Activated T-cell treated with anti-CD3 and anti-CD28 coated beads for 1 hour (primary cell): ENCODE measurements at regions not wholly inside any gene's neighbourhood (a gene's known extent, or its start where the extent isn't known, plus 50 kb on each side); places are given as distances from the start of the nearest gene placed in this dataset.

Experiments
- DNase-seq: peaks from one replicate; pipeline ENCODE4 v3.0.0-alpha.2; 2020; ENCODE audit warnings: low read depth

DNA sequence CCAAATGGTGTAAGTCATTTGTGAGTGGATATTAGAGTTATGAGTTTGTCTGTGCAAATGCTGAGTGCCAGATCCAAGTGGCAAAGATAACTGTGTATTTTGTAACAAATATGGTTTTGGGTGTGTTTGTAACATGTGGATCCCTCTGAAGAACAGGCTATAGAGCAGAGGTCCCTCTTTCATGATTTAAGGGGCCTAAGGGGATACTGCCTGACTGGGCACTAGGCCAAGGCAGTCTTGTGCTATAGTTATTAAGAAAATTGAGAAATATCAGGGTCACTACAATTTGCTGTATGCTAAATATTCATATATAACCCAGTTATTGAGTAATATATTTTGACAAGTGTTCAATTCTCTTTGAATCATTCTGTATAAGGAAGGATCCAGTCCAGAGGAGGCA, 555.6 kb upstream of the RGMA start:
- DNase-seq = no peak

DNA sequence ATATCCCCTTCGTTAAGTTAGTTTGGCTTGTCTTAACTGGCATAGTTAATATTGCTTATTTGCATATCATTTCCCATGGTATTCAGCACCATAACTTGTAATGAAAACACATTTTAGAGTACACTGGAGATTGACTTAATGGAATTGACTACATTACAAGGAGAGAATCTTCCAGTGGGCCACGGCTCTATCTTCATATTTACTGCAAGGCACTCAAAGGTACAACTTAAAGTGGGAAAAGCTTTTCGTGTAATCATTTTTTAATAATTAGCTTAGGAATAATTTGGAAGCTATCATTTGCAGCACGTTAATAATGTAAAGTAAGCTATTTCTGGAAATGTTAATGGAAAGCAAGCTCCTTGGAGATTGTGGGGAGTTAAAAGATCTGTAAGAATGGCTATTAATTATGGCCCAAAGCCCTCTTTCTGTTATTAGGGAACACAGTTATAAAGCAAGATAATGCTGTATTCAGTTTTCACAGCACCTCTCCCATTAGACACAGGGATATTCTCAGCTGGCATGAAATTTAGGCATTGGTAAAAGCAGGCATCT, 551.5 kb upstream of the RGMA start:
- no peak for DNase-seq

DNA sequence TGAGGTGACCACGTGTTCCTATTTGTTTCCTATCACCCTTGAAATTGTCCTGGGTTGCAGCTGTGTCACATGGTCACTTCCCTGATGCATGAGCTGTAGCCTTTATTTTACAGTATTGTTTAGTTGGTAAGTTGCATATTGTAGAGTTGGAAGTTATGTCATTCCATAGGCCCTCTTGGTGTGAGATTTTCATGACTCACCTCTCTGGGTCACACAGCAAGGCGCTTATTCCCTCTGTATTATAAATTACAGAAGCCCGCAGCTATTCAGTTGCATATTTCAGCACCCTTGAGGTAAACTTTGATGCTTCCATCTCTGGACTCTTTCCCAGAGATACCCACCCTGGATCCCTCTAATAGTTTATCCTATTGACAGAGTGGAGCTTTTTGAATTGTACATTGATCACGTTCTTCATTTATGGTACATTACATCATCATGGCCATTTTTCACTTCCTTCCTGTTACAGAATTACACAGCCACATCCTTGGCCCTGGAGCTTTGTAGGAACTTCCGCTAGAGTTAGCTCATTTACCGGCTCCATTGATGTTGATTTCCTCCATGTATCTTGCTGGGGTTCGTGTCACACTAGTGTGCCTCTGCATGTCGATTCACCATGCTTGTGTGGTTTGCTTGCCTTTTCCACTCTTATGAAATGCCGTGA, 543.1 kb upstream of the RGMA start:
- no peak for DNase-seq

DNA sequence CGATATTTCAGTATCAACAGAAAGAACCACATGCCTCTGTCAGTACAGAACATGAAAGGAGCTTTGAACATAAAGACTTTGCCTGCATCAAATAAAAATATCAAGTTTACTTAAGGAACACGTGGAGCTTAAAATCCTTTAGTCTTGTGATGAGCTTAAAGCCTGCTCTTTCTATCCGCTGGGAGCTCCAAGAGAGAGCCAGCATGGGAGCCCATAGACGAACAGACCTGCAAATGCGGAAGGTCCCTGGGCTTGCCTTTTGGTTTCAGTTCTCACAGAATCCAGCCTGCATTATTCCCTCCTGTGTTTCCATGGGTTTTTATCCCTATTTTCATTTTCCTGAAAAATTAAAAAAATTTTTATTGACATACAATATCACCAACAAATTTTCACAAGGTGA, 530.6 kb upstream of the RGMA start:
- no peak for DNase-seq

DNA sequence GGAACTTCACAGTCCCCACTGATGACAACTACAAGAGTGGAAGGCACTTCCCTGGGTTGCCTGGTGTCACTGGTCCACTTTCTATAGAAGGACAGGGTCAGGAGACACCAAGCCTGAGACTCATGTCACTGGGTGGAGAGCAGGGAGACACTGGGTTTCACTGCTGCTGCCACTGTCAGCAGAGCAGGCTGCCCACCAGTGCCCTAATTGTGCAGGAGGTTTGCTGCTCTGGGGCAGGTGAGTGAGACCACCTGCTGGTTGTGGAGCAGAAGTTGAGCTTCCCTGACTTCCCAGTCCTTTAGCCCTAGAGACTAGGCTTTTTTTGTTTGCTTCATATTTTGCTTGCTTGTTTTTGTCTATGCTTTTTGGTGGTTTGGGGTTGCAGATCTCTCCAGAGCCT, 528.4 kb upstream of the RGMA start:
- DNase-seq = no peak

DNA sequence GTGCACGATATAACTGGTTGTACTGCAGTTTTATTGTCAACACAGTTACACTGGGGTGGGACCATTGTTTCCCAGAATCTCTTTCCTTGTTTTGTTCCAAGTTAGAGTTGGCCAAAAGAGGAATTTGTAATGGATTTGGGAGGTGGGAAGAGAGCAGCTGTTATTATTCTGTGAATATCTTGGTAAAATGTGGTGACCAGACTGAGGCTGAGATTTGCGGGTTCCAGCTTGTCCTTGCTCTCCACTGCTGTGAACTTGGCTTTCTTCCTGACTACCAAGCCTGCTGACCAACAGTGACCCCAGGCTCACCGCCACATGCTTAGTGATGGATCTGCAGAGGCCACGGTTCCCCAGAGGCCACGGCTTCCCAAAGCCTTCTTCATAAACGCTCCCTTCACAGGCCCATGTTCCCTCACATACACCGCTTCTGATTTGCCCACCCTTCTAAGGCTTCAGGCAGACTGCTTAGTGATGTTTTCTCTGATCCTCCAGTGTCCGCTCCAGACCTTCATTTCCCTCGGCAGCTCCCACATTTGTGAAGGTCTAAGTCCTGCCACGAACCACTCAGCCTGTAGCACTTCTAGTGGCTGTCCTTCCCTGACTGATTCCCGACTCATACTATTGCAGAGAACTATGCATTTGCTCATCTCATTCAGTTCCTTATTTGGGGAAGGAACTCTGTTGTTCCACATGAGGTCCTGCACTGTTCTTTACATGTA, 525.5 kb upstream of the RGMA start:
- no peak for DNase-seq

DNA sequence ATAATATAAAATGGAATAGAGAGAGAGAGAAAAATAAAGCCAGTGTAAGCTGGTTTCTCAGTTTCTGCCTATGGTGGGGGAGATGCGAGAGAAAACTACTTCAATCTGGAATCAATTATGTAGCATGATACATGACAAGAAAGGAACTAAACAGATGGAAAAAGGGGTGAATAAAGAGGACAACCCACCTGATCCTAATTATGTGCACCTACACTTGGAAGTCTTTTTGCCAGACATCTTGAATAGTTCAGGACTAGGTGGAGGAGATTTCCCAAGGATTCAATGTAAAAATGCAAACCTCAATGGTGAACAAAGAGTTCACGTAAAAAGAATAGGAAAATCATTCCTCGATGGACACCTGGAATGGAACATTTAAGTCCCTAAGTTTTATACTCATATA, 524.4 kb upstream of the RGMA start:
- DNase-seq = no peak

DNA sequence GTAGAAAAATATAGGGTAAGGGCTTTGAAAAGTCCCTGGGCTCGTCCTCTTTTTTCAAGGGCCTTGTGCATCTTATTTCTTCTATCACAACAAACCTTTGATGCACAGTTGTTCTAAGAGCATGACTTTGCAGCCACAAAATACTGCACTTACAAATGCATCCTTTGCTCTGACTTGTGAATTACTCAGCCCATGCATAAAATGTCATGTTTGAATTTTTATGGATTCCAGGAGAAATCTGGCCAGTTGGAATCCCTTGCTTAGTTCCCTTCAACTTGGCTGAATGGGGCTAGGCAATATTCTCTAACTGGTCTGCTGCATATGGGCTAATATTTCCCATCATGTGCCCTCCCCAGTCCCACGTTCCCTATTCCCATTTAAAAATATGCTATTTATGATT, 523.9 kb upstream of the RGMA start:
- no peak for DNase-seq

DNA sequence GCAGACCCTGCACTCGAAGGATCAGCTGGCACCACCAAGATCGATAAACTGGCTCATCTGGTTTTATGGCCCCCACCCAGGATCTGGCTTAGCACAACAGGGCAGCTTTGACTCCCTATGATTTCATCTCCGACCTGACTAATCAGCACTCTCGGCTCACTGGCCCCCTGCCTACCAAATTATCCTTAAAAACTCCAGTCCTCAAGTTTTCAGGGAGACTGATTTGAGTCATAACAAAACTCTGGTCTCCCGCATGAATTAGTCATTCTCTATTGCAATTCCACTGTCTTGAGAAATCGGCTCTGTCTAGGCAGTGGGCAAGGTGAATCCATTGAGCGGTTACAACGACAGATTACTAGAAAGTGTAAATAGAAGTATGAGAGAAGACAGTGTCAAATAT, 521.9 kb upstream of the RGMA start:
- DNase-seq = no peak

DNA sequence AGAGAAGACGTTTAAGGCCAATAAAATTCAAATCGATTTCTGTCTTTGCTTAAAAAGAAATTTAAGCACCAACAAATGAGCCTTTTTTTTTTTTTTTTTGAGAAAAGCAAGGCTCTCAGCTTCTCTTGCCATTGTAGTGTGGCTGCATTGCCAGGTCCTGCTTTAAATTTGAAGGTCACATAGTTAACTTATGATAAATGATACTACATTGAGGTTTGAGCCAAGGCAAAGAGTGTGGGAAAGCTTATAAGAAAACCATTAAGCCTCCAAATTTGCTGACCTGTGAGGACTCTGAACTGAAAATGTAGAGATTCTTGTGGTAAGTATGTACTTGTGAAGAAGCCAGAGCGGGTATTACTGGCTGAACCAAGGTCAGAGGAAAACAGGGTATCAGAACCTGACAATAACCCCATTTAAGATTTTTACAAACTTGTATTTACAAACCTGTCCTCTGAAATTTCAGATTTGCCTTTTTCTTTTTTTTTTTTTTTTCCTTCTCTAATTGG, 519.7 kb upstream of the RGMA start:
- DNase-seq = no peak

DNA sequence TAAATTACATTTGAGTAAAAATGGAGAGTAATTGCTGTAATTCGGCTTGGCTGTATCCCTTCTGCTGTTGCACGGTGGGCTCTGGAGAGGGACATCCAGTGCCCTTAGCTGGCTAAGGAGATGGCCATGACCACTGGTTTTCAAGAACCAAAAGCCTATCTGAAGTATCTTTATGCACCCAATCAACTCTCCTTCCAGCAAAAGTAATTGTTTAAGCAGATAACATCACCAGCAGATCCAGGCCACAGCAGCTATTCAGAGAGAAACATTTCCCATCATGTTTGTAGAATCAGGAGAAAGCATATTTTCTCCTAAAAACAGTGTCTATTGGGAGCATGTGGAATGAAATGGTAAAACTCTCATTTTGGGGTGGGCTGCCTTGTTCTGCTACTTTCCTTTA, 514.5 kb upstream of the RGMA start:
- DNase-seq = no peak

DNA sequence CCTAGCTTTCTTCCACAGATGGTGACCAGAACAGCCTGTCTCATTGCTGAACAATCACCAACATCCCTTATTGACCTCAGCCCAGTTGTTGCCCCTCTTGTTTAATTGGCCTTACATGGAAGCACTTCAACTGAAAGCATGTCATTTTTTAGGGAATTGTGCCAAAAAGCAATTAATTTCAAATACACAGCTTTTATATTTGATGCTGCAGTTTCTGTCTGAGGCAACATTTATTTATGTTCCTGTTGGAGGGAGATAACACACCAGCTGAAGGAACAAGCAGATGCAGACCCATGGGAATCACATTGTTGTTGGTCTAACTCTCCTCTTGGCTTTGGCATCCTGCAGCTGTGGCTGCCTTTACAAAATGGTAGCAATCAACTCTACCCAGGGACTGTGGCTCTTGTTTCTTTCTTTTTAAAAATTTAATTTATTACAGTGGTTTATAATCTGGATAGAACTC, 498.1 kb upstream of the RGMA start:
- DNase-seq = no peak

DNA sequence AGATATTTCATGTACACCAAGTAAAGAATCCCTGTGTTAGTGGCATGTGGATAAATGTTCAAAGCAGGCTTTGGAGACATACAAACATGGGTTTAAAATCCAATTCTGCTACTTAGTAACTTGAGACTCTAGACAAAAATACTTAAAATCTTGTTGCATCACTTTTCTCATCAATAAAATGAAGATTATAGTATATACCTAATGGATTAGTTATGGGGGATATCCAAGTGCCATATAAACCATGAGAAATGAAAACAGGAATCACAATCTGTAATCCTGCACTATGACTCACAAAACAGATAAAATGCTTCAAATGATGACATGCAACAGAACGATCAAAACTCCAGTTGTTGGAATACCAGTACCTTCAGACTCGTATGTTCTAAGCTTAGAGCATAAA, 496.0 kb upstream of the RGMA start:
- no peak for DNase-seq

DNA sequence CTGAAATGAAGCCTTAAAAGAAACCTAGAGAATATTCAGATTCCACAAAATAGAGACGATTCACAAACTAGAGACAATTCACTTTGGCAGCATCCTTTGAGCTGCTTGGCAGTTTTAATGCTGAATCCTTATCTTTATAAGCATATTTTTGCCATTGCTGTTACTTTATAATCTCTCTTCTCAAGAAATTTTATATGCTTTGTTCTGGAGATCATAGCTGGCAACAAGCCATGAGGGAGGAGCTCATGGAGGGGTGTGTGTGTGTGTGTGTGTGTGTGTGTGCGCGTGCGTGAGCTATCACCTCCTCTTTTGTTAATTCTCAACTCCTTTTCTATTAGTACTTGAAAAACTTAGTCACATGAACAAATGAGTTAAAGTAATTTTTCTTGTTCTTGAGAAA, 495.0 kb upstream of the RGMA start:
- no peak for DNase-seq

DNA sequence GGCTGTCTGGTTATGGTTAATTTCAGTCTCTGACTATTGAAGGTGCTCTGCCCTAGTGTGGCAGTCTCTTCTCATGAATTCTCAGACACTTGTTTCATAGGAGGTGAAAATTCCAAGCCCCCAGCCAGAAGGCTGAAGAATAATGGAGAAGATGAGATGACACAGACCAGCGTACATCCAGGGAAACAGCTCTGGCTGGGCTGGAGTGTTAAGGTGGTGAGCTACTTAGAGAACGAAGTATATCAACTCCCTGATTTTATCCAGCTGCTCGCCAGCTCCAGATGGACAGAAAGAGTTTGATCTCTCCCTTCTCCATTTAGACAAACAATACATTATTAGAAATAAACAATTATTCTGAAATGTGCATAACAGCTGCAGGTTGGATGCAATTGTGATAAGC, 494.5 kb upstream of the RGMA start:
- DNase-seq = no peak

DNA sequence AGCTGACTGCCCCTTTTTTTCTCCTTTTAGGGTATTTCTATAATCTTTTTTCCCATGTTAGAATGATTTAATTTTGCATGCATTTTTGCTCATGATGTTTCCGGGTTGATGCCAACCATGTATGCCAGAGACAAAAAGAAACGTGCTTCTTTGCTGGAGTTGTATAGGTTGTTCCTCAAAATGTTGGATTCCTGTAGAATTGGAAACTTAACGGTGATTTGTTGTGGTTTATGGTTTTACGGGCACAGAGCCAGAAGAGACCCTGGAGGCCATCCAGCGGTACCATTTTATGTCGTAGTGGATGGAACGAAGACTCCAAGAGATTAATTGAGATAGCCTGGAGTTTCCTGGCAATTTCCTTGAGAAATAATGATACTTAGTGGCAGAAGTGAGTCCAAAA, 481.5 kb upstream of the RGMA start:
- DNase-seq = no peak

DNA sequence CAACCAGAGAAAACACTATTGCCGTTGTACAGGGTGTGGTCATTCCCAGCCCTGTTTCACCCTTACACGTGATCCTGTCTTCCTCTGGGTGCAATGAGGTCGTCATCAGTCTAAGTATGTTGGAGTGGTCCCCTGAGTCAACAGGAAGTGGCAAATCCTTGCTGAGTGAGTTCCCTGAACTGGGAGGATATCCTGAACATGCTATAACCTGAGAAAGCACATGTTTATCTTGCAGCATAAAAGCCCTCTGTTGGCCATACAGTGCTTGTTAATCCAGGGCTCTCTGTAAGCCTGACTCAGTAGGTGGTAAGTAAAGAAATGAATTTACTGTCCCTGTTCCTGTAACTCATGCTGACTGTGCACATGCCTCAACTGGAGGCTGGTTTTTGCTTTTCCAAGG, 477.8 kb upstream of the RGMA start:
- no peak for DNase-seq

DNA sequence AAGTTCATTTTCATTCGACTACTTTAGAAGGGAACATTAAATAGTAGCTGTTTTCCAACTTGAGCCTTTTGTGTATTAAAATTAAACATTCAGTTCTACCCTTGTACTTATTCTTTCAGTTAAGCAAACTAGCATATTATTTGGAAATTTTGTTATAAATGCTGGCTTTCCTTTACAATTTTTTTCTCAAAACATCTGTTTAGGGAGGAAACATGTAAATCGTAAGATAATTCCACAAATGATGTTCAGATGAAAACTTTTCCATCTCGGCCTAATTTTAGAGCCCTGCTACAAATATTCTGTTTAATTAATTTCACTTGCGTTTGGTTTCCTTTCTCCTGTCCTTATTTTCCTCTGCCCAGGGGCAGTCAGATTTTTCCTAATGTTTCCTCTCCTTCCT, 476.2 kb upstream of the RGMA start:
- DNase-seq = no peak

DNA sequence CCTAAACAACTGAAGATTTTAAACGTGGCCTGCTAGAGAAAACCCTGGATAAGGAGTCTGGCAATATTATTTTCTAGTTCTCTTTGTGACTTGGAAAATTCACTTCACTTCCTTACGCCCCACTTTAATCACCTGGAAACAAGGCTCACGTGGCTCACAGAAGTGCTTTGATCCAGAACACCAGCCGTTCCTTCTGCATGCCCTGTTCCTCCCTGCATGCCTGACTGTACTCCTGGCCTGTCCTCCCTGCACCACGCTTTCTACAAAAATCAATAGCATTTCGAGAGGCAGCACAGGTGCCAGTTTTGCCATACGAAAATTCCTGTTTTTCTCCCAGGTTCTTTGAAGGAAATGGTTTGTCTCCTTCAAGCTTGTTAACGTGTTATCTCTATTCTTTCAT, 474.2 kb upstream of the RGMA start:
- DNase-seq = no peak

DNA sequence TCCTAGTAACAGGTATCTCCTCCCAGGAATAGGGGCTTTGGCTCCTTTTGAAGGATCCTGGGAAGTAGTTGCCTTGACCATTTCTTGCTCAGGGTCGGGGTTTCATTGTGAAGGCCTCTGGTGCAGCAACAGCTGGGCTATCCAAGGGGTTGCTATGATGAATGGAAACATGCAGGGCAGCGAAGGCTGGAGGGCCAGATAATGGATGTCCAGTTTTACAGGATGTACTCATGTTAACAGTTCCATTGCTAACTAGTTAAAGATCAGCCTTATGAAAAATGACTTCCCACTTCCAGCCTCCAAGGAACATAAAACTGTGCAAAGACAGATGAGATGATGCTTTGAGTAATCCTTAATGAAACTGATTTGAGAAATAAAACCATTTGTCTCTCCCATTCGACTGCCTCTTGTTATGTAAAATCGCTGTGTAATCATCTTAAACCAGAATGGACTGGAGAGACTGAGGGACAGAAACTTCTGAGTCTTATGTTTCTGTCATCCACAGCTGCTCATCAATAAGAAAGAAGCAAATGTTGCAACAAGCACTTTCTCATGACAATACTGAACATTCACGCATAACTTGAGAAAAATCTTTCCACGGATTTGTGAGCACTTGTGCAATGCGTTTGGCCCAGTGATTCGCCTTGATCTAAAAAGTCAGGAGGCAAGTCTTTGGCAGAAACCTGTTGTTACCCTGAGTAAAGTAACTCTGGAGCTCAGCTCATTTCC, 473.5 kb upstream of the RGMA start:
- no peak for DNase-seq

DNA sequence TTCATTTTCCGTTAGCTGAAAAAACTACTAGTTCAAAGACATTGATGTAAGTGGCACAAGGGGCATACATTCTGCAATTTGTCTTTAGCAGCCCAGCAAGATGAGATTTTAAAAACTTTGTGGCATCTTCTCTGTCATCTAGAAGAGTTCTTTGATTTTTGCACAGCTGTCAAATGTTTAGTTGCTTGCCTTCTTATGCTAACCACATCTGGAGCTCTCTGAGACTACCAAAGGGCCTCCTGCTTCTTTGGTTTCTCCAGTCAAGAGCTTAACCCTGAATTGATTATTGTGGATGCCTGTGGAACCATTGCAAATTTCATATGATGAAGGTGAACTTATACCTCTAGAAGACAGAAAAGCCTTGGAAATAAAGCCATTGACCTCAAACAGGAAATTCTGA, 468.7 kb upstream of the RGMA start:
- DNase-seq = no peak

DNA sequence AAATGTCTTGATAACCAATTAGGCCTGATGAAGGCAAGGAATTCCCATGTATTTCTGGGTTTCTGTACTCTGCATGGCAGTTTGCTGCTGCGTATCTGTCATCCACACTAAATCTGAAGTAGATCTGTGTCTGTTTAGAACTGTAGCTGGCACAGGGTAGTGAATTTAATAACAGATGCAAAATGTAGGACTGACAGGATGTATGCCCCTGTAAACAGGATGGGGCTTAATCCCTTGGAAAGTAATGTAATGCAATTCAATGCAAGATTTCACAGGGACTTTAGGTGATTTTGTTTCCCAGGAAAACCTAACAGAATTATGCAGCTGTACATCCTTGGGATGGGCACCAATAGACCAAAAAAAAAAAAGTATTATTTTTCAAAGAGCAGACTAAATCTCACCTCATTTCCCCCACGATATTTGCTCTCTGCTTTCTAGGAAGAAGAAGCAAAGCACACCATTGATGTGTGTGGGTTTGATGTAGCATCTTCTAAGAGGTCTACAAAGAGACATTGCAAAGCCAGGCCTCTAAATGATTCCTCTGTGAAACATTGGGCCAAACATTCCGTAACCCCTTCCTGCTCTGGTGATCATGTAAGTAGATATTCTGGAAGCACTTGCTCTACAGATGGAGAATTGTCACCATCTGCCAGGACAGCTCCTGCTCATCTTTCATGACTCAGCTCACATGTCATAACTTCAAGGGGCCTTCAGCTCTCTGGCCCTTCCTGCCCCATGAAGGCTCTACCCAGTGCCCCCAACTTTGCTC, 464.3 kb upstream of the RGMA start:
- DNase-seq = no peak
